ENCODE measurements at regions not wholly inside any gene's neighbourhood (a gene's known extent, or its start where the extent isn't known, plus 50 kb on each side); places are given as distances from the start of the nearest gene placed in this dataset.

DNA sequence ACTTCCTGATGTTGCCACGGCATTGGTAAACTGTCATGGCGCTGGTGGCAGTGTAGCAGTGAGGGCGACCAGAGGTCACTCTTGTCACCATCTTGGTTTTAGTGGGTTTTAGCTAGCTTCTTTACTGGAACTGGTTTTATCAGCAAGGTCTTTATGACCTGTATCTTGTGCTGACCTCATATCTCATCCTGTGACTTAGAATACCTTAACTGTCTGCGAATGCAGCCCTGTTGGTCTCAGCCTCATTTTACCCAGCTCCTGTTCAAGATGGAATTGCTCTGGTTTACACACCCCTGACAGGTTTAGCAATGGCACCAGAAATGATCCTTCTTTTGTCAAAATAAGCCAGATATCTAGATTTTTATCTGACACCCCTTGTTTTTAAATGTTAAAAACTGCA is 85.3 kb downstream of the ARL4A start:
- TF ChIP-seq, protein P1, sequence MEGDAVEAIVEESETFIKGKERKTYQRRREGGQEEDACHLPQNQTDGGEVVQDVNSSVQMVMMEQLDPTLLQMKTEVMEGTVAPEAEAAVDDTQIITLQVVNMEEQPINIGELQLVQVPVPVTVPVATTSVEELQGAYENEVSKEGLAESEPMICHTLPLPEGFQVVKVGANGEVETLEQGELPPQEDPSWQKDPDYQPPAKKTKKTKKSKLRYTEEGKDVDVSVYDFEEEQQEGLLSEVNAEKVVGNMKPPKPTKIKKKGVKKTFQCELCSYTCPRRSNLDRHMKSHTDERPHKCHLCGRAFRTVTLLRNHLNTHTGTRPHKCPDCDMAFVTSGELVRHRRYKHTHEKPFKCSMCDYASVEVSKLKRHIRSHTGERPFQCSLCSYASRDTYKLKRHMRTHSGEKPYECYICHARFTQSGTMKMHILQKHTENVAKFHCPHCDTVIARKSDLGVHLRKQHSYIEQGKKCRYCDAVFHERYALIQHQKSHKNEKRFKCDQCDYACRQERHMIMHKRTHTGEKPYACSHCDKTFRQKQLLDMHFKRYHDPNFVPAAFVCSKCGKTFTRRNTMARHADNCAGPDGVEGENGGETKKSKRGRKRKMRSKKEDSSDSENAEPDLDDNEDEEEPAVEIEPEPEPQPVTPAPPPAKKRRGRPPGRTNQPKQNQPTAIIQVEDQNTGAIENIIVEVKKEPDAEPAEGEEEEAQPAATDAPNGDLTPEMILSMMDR (IDR thresholded peaks at IDR 0.05; ENCODE audit: low read length, missing control alignments), result no peak
- no peak for DNase-seq (ENCODE audit: low read depth)
- H3K4me3 ChIP-seq (replicated peaks; ENCODE audit: low read depth, low read length), result no peak overlapping the region

DNA sequence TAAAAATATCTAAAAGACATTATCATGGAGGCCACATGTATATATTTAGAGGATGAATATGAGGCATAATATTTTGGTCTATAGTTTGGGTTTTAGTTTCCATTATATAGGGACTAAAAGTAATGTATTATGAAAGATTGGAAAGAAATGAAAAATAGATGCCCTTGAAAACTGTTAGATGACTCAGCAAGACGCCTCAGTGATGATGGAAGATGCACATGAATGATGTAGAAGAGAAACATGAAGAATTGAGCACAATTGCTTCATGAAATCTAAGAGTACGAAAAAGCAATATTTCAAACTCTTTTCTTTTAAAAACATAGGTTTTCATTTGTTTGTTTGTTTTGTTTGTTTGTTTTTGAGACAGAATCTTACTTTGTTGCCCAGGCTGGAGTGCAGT is 89.8 kb downstream of the ARL4A start:
- DNase-seq (ENCODE audit: low read depth), result no peak
- TF ChIP-seq, protein P1 (IDR thresholded peaks at IDR 0.05; ENCODE audit: low read length, missing control alignments), result no peak
- no peak overlapping the region for H3K4me3 ChIP-seq (replicated peaks; ENCODE audit: low read depth, low read length)

DNA sequence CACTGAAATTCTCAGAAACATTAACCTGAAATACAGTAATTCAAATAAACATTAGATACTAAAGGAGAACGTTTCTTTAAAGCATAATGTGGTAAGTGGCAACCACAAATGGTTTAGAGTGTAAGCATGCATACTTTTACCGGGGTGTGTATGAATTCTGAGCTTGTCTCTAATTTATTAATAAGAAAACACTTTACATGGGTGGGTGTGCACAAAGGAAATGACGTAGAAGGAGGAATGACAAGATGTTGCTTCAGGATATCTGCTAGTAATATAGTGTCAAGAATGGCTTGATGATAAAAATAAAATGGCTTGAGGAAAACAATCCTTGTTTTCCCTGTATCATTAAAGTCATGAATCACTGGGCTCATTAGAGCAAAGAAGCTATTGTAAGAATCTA is 92.5 kb downstream of the ARL4A start:
- TF ChIP-seq, protein P1 (IDR thresholded peaks at IDR 0.05; ENCODE audit: low read length, missing control alignments), result no peak
- no peak for DNase-seq (ENCODE audit: low read depth)
- H3K4me3 ChIP-seq (replicated peaks; ENCODE audit: low read depth, low read length), result no peak overlapping the region

DNA sequence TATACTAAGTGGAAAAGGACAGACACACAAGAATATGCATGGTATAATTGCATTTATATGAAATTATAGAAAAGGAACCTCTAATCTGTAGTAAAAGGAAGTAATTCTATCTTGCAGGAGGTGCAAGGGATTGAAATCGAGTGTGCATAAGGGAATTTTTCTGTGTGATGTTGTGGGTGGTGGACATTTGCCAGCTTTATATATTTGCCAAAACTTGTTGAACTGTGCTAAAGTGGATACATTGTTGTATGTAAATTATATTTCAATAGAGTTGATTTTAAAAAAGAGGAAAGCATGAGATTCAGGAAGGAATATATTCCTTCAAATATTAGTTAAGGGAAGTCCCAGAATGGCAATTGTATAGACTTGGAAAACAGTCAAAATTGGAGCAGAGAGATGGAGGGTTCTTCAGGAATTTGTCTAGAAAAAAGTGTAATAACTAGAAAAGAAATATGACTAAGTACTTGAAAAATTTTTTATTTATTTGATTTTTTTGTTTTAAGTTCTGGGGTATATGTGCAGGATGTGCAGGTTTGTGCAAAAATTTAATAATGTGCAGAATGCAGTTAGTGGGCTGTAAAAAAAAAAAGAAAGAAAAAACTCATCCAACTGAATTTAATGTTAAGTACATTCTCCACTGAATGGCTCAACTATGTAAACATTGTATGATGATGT is 96.1 kb downstream of the ARL4A start:
- TF ChIP-seq, protein P1 (IDR thresholded peaks at IDR 0.05; ENCODE audit: low read length, missing control alignments), result no peak
- H3K4me3 ChIP-seq (replicated peaks; ENCODE audit: low read depth, low read length), result no peak overlapping the region
- no peak for DNase-seq (ENCODE audit: low read depth)

DNA sequence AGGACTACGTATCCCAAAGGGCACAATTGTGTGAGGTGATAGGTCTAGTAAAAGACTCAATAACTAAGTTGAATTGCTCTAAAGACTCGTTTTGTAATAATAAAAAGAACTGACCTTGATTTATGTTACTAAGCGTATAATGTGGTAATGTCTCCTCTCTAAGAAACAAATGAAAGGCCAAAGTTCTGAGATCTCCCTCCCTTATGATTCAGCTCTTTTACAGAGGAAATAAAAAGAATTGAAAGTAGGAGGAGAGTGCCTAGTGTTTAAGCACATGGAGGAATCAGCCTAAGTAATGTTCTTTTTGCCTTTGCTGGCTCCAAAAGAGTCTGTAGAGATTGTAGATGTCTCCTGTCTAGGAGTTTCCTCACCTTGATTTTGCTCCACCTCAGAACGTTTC is 98.0 kb downstream of the ARL4A start:
- no peak for DNase-seq (ENCODE audit: low read depth)
- no peak overlapping the region for H3K4me3 ChIP-seq (replicated peaks; ENCODE audit: low read depth, low read length)
- TF ChIP-seq, protein P1 (IDR thresholded peaks at IDR 0.05; ENCODE audit: low read length, missing control alignments), result no peak

DNA sequence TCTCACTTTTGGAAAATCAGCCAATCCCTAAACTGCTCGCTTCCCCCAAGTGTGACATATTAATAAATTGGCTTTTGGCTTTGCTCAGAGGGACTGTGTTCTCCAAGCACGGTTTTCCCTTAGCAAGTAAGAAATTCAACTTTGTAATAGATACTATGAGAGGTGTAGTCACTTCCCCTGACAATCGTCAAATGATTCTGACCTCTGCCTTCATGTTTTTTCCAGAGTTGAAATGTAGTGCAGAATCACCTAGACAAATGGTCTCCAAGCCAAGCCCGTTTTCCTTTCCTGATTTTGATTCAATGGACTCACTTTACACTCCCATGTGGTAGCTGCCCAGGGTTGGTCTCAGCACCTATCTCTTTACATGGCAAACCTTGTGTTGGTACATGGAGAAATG is 99.1 kb downstream of the ARL4A start:
- TF ChIP-seq, protein P1 (IDR thresholded peaks at IDR 0.05; ENCODE audit: low read length, missing control alignments), result no peak
- no peak overlapping the region for H3K4me3 ChIP-seq (replicated peaks; ENCODE audit: low read depth, low read length)
- no peak for DNase-seq (ENCODE audit: low read depth)

DNA sequence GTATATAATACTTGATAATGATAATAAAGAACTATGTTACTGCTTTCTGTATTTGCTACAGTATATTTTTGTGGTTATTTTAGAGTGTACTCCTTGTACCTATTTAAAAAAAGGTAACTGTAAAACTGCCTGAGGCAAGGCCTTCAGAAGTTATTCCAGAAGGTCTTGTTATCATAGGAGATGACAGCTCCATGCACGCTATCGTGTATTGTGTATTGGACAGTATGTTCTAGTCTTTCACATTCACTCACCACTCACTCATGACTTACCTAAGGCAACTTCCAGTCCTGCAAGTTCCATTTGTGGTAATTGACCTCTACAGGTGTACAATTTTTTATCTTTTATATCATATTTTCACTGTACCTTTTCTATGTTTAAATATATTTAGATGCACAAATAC is 100.7 kb downstream of the ARL4A start:
- TF ChIP-seq, protein P1 (IDR thresholded peaks at IDR 0.05; ENCODE audit: low read length, missing control alignments), result no peak
- H3K4me3 ChIP-seq (replicated peaks; ENCODE audit: low read depth, low read length), result no peak overlapping the region
- DNase-seq (ENCODE audit: low read depth), result no peak
